ENCODE measurements at regions not wholly inside any gene's neighbourhood (a gene's known extent, or its start where the extent isn't known, plus 50 kb on each side); places are given as distances from the start of the nearest gene placed in this dataset.

DNA sequence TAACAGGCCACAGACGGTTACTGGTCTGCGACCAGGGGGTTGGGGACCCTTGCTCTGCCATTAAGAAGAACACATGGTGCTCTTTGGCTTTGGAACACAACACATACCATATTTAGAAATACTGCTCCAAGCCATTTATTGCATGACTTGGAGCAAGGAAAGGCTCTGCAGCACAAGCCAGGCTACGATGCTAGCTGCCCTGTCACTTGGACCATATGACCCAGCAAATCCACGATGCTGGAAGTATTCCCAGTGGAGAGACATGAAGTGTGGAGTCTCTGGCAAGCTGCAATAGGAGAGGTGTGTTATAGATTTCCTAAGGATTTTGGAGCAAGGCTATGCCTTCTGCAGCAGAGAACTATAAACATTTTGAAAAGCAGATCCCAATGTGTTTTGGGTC is 171.2 kb downstream of the HAUS1 start:
- Histone ChIP-seq H3K27me3 (ENCODE audit: control insufficient read depth in 1 of 2, insufficient read depth in 2 of 2, low read length in 2 of 2) (no peaks in the 10 kb centered on the region), H3K27ac (ENCODE audit: low read depth in 1 of 2, low read length in 2 of 2) (no peak overlapping the region), H3K9me3 (ENCODE audit: control insufficient read depth in 1 of 2, insufficient read depth in 1 of 2, low read length in 2 of 2) (no peaks in the 10 kb centered on the region), H3K4me3 (ENCODE audit: low read length) (no peak overlapping the region), H3K36me3 (ENCODE audit: insufficient read depth, low read length) (no peaks in the 10 kb centered on the region), H3K4me1 (ENCODE audit: insufficient read depth, low read length) (no peaks in the 10 kb centered on the region)
- ATAC-seq (ENCODE audit: poor library complexity) (no peak), DNase-seq (no peak)
- H3K9me3 Mint-ChIP-seq, result no peaks in the 10 kb centered on the region
- no peak overlapping the region for H3K27ac Mint-ChIP-seq
- TF ChIP-seq, protein P1, sequence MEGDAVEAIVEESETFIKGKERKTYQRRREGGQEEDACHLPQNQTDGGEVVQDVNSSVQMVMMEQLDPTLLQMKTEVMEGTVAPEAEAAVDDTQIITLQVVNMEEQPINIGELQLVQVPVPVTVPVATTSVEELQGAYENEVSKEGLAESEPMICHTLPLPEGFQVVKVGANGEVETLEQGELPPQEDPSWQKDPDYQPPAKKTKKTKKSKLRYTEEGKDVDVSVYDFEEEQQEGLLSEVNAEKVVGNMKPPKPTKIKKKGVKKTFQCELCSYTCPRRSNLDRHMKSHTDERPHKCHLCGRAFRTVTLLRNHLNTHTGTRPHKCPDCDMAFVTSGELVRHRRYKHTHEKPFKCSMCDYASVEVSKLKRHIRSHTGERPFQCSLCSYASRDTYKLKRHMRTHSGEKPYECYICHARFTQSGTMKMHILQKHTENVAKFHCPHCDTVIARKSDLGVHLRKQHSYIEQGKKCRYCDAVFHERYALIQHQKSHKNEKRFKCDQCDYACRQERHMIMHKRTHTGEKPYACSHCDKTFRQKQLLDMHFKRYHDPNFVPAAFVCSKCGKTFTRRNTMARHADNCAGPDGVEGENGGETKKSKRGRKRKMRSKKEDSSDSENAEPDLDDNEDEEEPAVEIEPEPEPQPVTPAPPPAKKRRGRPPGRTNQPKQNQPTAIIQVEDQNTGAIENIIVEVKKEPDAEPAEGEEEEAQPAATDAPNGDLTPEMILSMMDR (IDR thresholded peaks at IDR 0.05), result no peak
- peaks cover 18% of the 10 kb centered on the region for H3K4me1 Mint-ChIP-seq (ENCODE audit: low read depth)
- no peak overlapping the region for H3K4me3 Mint-ChIP-seq
- H3K27me3 Mint-ChIP-seq, result no peaks in the 10 kb centered on the region
- intact Hi-C loops (cut with DNase I, micrococcal nuclease), result no loop called here
- ChIA-PET POLR2A (no interaction called here), CTCF (no interaction called here)
- H3K36me3 Mint-ChIP-seq (ENCODE audit: low read depth), result peaks cover 6% of the 10 kb centered on the region

- Mint-ChIP-seq H3K4me1 (ENCODE audit: low read depth) (peaks cover 18% of the 10 kb centered on the region), H3K4me3 (no peak overlapping the region), H3K9me3 (no peaks in the 10 kb centered on the region), H3K27ac (no peak overlapping the region), H3K27me3 (no peaks in the 10 kb centered on the region), H3K36me3 (ENCODE audit: low read depth) (no peaks in the 10 kb centered on the region)
- peaks cover 4% of the 10 kb centered on the region for H3K4me1 ChIP-seq (ENCODE audit: insufficient read depth, low read length)
- H3K27ac ChIP-seq (ENCODE audit: low read depth in 1 of 2, low read length in 2 of 2), result no peak overlapping the region
- H3K27me3 ChIP-seq (ENCODE audit: control insufficient read depth in 1 of 2, insufficient read depth in 2 of 2, low read length in 2 of 2), result no peaks in the 10 kb centered on the region
- no peak overlapping the region for H3K4me3 ChIP-seq (ENCODE audit: low read length)
- DNase-seq, result no peak
- CTCF ChIA-PET, result interaction anchor here (1.4 kb wide), 1 partner anchor 103 kb away, joined by 4 read pairs; a partner anchor contains a TSS
- POLR2A ChIA-PET, result no interaction called here
- TF ChIP-seq, protein P1 (IDR thresholded peaks at IDR 0.05), result no peak
- no peaks in the 10 kb centered on the region for H3K9me3 ChIP-seq (ENCODE audit: control insufficient read depth in 1 of 2, insufficient read depth in 1 of 2, low read length in 2 of 2)
- H3K36me3 ChIP-seq (ENCODE audit: insufficient read depth, low read length), result no peaks in the 10 kb centered on the region
- ATAC-seq (ENCODE audit: poor library complexity), result no peak
- intact Hi-C loops (cut with DNase I, micrococcal nuclease), result no loop called here
Observed at GRCh38 chr18:46276748-46277147, 172.6 kb downstream of the HAUS1 start.

DNA sequence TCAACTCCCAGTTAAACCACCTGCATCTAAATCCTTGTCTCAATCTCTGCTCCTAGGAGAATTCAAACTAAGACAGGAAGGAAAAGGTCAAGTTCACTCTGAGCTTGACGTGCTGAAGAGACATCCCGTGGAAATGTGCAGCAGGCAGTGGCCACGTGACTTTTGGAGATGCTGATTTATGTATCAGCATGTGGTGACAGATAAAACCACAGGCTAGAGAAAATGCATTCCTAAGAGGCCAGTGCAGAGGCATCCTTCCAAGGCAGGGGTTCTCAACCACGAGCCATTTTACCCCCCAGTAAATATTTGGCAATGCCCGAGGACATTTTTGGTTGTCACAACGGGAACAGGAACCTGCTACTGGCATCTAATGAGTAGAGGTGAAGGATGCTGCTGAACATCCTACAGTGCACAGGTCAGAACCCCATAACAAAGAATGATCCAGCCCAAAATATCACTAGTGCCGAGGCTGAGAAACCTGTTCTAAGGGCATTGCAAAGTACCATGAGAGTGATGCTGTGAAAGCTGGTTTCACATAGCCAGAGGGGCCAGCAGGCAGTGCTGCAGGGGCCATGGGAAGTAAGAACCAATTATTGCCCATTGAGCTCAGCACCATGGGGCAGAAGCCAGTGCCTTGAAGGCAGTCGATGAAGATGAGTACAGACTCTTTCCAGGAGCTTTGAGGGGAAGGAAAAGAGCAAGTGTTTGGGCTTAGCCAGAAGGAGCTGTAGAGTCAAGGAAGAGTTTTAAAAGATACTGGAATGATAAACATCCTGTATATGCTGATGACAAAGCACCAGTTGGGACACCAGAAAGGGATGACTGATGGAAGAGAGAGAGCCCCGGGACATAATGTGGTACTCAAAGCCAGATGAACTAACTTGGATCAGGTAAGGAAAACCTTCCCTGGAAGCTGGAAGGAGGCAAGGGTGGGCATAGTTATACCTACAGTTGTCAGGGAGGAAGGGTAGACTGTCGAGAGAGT is 174.6 kb downstream of the HAUS1 start:
- Mint-ChIP-seq H3K36me3 (ENCODE audit: low read depth) (no peaks in the 10 kb centered on the region), H3K27ac (no peak overlapping the region), H3K4me3 (no peak overlapping the region), H3K4me1 (ENCODE audit: low read depth) (peaks cover 18% of the 10 kb centered on the region), H3K9me3 (no peaks in the 10 kb centered on the region), H3K27me3 (no peaks in the 10 kb centered on the region)
- ATAC-seq (ENCODE audit: poor library complexity) (no peak), DNase-seq (peak in 1 of 14 experiments; percentile 1)
- no peaks in the 10 kb centered on the region for H3K36me3 ChIP-seq (ENCODE audit: insufficient read depth, low read length)
- H3K9me3 ChIP-seq (ENCODE audit: control insufficient read depth in 1 of 2, insufficient read depth in 1 of 2, low read length in 2 of 2), result no peaks in the 10 kb centered on the region
- H3K27ac ChIP-seq (ENCODE audit: low read depth in 1 of 2, low read length in 2 of 2), result no peak overlapping the region
- TF ChIP-seq, protein P1 (IDR thresholded peaks at IDR 0.05), result no peak
- peaks cover 4% of the 10 kb centered on the region for H3K4me1 ChIP-seq (ENCODE audit: insufficient read depth, low read length)
- H3K27me3 ChIP-seq (ENCODE audit: control insufficient read depth in 1 of 2, insufficient read depth in 2 of 2, low read length in 2 of 2), result no peaks in the 10 kb centered on the region
- ChIA-PET POLR2A (no interaction called here), CTCF (interaction anchor here (1.4 kb wide), 1 partner anchor 105 kb away, joined by 3 read pairs; a partner anchor contains a TSS)
- intact Hi-C loops (cut with DNase I, micrococcal nuclease), result no loop called here
- H3K4me3 ChIP-seq (ENCODE audit: low read length), result no peak overlapping the region

Data from CD4-positive, alpha-beta T cell (primary cell).